ENCODE measurements at regions not wholly inside any gene's neighbourhood (a gene's known extent, or its start where the extent isn't known, plus 50 kb on each side); places are given as distances from the start of the nearest gene placed in this dataset.

DNA sequence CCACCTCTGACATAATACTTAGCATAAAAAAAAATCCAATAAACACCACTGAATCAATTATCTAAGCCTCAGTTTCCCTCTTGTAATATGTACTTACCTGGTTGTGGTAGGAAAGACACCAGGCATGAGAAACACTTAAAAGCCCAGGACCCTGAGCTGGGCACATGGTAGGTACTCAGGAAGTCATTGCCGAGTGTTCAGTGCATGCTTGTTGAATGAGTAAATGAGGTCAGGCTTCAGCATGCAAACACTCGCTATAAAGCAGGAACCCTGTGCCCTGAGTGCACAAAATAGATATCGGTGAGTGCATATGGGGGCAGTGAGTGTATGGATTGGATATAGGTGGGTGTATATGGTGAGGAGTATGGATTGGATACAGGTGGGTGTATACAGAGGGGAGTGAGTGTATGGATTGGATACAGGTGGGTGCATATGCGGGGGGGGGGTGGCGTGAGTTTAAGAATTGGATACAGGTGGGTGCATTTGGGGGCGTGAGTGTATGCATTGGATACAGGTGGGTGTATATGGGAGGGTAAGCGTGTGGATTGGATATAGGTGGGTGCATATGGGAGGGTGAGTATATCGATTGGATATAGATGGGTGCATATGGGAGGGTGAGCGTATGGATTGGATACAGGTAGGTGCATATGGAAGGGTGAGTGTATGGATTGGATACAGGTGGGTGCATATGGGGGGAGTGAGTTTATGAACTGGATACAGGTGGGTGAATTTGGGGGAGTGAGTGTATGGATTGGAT, 194.3 kb upstream of the MSX2 start:
- TF ChIP-seq EZH2phosphoT487 (IDR thresholded peaks at IDR 0.05; ENCODE audit: insufficient read depth, low read depth): no peak
- no peak for TF ChIP-seq EZH2 (IDR thresholded peaks at IDR 0.05; ENCODE audit: insufficient read depth, poor library complexity, severe bottlenecking)
